Epithelial cell of prostate (primary cell): ENCODE measurements at regions not wholly inside any gene's neighbourhood (a gene's known extent, or its start where the extent isn't known, plus 50 kb on each side); places are given as distances from the start of the nearest gene placed in this dataset.
"Not testable (repeated sequence)": the region's sequence is repeated elsewhere in the genome, so short reads cannot be mapped to it uniquely, and the experiment has no call there.

Experiments
- DNase-seq: peaks from one replicate; pipeline ENCODE4 v3.0.0-alpha.2; 2011; ENCODE audit warnings: low read depth, low spot score
- H3K27ac ChIP-seq: fragments of 450-650 bp; 2 replicates; pipeline ENCODE4 v1.5.1; 2017; ENCODE audit warnings: mild to moderate bottlenecking

DNA sequence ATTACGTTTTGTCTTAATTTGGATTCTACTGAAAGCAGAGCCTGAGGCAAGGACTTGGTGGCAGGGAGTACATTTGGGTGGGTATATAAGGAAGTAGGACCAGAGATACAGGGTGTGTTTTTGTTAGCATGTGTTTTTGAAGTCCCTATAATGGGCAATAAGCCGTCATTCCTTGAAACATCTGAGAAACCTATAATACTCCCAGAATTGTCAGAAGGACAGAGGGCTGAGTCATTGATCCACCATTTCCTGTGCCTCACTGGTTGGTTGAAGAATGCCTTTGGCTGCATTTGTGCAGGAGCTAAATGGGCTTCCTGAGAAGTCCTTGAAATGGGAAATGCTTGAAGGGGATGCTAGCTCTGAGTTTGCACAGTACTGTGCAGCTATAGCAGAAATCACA, 281.8 kb upstream of the ZEB2 start:
- peak overlapping the region; percentile 46 for H3K27ac ChIP-seq
- no peak for DNase-seq

DNA sequence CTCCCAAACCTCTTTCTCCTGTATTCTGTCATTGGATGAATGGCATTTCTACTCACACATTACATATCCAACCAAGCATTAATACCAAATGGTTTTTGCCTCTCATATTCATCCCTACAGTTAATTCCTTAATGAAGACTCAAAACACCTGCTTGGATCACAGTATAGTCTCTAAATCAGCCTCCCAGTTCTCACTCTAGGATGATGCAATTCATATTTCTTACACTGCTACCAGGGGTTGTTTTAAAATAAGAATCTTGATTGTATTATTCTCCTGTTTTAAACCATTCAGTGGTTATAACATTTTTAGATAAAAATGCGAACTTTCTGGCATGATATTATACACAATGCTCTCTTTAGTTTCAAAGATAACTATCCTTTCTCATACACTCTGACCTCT, 281.4 kb upstream of the ZEB2 start:
- no peak for DNase-seq
- H3K27ac ChIP-seq, result peak overlapping the region; percentile 46

DNA sequence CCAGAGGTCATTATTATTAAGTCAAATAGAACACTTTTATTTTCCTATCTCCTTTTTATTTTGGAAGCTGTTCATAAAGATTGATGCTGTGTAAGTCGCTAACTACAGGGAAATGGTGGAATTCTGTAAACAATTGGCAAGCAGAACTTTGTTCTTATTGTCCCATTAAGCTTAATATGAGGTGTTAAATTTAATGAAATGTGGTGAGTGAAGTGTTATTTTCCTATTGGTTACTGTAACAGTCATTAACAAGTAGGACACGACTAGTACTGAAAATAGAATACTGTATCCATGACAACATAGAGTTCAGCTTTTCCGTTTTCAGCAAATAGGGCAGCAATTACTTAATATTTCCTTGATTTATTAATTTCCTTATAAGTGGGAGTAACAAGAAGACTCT, 279.1 kb upstream of the ZEB2 start:
- no peak overlapping the region for H3K27ac ChIP-seq
- no peak for DNase-seq

DNA sequence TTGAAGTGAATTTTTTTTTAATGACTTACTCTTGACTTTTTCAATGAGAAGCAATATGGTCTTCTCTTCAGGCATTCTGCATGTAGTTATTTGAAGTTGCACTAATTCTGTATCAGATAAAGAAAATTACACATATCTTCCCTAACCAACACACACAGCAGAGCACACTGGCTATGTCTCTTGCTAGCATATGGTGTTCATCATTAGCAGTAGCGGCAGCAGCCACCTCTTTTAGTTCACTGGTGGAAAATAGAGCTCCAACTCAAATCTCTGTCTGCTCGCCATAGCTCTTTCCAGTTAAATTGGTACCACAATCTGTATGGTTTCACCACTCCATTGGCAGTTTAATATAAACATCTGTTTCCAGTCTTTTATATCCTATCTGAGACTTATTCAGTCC, 278.1 kb upstream of the ZEB2 start:
- no peak for DNase-seq
- H3K27ac ChIP-seq, result no peak overlapping the region

DNA sequence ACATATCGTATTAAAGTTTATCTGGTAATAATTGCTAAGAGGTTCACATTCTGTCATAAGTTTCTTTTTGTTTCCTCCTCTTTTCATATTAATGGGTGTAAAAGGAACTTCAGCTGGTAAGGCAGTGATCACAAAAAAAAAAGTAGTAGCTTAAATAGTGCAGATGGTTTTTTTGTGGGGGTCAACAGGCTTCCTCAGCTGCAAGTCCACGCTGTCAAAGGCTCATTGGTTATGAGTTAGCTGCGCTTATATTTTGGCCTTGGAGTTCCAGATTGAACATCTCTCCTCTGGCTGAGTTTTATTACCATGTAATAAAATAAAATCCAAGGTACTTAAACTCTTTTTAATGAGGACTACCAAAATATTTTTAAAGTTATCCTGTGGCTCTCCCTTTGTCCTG, 277.0 kb upstream of the ZEB2 start:
- no peak overlapping the region for H3K27ac ChIP-seq
- DNase-seq, result no peak

DNA sequence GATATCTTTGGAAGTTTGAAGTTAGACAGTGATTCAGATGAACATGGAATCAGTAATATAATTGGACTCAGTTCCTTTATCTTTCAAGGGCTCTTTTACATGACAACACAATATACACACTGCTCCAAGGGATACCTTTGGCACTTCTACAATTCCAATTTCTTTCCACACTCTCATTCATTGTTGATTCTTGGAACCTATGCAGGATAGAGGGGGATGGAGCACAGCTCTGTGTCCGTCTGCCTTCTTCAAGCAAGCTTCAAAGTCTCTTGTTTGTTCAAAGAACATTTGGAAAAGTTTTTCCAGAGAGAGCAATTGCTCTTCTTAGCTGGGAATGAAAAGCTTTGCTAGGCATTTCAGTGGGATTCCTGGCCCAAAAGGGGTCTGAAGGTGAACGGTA, 276.2 kb upstream of the ZEB2 start:
- no peak overlapping the region for H3K27ac ChIP-seq
- no peak for DNase-seq

DNA sequence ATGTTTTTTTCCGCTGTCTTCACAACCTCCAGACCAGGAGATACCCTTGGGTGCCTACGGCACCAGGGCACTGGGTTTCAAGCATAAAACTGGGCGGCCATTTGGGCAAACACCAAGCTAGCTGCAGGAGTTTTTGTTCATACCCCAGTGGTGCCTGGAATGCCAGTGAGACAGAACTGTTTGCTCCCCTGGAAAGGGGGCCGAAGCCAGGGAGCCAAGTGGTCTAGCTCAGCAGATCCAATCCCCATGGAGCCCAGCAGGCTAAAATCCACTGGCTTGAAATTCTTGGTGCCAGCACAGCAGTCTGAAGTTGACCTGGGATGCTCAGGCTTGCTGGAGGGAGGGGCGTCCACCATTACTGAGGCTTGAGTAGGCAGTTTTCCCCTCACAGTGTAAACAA, 265.3 kb upstream of the ZEB2 start:
- no peak for DNase-seq
- H3K27ac ChIP-seq, result no peak overlapping the region

DNA sequence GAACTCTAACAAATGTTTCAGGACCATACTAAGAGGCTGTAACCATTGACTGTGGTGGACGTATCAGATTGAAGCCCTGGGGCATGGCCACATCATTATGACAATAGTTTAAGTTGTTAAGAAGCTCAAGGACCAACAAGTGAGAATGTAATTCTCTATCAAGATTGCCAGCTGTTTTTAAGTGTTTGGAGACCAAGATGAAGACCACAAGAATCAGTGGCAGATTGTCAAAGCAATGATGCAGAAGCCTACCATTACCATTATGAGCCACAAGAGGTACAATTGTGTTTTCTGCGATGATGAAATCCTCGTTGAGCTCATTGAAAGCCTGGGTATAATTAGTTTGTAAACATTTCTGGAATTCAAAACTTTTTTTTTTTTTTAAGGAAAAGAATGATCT, 261.1 kb upstream of the ZEB2 start:
- no peak overlapping the region for H3K27ac ChIP-seq
- no peak for DNase-seq

DNA sequence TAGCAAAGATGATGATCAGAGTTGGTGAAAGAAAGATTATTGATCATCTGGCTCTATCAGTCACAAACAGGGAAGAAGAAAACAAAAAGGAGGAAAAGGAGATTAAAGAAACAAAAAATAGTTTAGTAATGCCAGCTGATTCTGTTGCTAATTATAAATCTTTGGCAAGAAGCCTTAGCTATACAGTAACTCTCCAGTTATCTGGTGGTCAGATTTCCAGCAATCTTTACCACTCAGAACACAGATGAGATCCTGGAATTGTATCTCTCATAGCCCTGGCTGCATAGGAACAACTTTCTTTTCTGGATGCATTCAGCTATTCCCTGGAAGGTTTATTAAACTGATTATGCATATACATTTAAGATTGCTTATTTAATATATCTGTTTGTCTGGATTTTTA, 256.8 kb upstream of the ZEB2 start:
- DNase-seq, result no peak
- no peak overlapping the region for H3K27ac ChIP-seq

DNA sequence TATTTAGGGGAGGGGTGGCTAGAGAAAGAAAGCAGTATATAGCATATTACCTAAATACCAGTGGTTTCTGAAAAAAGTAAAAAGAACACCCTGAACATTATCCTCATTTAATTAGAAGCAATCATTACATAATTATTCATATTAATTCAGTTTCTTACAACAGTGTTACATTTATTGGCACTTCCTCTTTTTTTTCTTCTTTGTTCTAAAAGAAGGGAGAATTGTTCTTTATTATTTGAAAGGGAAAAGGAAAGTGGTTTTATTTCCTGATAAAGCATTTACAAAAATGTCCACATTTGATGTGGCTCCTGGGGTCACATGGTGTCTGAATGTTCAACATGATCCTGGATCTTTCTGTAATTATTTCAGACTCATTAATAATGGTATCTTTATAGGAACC, 254.9 kb upstream of the ZEB2 start:
- DNase-seq, result no peak
- no peak overlapping the region for H3K27ac ChIP-seq

DNA sequence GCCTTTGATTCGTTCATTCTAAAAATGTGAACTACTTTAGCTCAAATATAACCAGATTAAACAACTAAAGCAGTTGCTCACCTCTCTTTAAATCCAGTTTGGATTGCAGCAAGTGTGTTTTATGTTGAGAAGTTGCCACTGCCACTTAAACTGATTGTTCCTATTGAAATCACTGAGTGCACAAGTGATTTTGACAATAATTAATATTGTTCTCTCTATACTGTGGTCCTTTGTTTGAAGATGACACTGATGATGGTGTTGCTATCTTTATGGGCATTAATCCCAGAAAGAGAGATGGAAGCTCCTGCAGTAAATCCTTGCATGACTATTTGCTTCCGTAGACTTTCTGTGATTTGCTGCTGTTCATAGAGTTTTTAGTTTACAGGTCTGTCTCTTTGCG, 251.4 kb upstream of the ZEB2 start:
- DNase-seq, result no peak
- no peak overlapping the region for H3K27ac ChIP-seq

DNA sequence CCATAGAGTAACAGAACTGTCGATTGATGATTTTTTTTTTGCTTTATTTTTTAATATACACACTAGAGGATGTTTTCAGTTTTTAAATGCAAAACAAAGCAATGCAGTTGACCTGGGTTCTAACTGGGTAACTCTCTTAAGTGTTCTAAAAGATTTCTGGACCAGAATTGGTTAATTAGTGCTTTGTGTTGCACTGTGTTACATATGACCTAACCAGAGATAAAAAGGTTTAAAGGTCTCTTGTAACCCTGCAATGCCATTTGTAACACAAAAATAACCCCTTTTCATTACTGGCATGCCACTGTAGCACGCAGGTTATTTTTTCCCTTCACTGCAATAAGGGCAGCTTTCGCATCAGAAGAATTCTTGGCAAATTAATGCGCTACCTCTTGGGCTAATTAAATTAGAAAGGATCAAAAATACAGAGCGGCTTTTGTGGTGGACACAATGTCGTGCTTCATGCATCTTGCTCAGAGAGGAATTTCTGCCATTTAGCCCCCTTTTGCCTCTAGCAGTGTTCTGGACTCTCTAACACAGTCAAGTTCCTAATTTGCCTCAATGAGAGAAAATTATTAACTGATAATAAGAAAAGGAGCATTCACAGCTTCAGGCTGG, 250.8 kb upstream of the ZEB2 start:
- no peak for DNase-seq
- H3K27ac ChIP-seq, result no peak overlapping the region

DNA sequence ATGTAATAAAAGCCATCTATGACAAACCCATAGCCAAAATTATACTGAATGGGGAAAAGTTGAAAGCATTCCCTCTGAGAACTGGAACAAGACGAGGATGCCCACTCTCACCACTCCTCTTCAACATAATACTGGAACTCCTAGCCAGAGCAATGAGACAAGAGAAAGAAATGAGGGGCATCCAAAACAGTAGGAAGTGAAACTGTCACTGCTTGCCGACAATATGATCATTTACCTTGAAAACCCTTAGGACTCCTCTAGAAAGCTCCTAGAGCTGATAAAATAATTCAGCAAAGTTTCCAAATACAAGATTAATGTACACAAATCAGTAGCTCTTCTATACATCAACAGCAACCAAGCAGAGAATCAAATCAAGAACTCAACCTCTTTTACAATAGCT, 241.0 kb upstream of the ZEB2 start:
- DNase-seq, H3K27ac ChIP-seq: not testable (repeated sequence)

DNA sequence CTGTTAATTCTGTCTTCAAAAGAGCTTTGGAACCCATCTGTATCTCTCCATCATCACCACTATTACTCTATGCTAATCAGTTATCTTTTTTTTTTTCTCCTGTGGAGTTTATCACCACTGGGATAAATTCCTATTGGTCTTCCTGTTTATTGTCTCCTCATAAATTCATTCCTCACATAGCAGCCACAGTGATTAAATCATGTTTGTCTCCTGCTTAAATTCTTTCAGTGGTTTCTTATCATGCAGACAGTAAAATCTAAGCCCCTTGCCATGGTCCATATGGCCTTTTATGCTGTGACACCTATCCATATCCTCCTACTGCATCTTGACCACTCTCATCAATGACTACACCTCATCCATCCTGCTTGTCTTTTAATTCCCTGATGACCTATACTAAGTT, 239.8 kb upstream of the ZEB2 start:
- DNase-seq, result no peak
- no peak overlapping the region for H3K27ac ChIP-seq

DNA sequence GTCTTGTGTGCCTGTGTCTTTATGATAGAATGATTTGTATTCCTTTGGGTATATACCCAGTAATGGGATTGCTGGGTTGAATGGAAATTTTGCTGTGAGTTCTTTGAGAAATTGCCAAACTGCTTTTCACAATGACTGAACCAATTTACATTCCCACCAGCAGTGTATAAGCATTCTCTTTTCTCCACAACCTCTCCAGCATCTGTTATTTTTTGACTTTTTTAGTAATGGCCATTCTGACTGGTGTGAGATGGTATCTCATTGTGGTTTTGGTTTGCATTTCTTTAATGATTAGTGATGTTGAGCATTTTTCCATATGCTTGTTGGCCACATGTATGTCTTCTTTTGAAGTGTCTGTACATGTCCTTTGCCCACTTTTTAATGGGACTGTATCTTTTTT, 238.3 kb upstream of the ZEB2 start:
- DNase-seq, H3K27ac ChIP-seq: not testable (repeated sequence)

DNA sequence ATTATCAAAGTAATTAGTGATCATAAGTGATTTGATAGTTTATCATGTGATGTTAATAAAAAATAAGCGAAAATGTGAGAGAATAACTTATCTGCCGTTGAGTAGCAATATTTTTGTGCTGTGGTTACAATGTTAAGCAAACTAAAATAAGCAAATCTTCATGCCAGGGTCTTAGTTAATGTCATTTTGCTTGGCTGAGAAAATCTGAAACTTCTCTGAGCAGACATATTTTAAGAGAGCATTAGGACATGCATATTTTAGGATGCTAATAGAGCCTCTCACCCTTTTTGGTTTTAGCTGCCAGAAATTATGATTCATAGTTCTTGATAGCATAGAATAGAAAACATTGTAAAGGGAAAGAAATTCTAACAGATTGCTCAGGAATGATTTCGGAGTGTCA, 233.5 kb upstream of the ZEB2 start:
- H3K27ac ChIP-seq, result no peak overlapping the region
- DNase-seq, result no peak

DNA sequence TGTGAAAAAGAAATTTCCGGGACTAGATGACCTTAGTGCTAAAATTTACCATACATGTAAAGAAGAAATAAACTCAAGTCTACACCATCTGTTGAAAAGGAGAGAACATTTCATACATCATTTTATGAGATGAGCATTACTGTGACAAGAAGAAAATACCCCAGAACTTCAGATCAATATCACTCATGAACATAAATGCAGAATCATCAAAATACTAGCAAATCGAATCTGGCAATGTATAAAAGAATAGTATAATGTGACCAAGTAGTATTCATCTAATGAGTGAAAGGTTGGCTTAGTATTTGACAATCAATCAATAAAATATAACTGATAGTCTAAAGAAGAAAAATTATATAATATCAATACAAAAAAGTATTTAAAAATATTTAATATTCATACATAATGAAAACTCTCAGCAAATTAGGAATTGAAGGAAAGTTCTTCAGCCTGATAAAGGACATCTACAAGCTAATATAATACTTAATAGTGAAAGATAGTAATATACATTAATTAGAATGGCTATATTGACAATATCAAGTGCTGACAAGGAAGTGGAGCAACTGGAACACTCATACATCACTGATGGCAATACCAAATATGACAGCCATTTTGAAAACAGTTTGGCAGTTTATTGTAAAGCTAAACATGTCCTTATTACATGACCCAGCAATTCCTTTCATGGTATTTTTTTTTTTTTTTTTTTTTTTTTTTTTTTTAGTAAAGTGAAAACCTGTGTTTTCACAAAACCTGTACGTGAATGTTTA, 231.4 kb upstream of the ZEB2 start:
- DNase-seq, result no peak
- H3K27ac ChIP-seq, result no peak overlapping the region

DNA sequence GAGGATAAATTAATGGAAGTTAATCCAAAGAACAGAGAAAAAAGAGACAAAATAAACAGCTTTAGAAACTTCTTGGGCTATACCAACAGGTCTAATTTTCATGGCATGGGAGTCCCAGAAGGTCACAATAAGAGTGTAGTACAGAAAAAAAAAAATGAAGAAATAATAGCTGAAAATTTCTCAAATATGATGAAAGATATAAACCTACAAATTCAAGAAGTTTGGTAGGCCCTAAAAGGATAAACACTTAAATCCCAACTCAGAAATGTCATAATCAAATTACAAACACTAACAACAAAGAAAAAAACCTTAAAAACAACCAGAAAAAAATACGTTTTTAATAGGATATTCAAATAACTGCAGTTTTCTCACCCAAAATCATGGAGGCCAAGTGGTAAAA, 229.3 kb upstream of the ZEB2 start:
- no peak overlapping the region for H3K27ac ChIP-seq
- no peak for DNase-seq

DNA sequence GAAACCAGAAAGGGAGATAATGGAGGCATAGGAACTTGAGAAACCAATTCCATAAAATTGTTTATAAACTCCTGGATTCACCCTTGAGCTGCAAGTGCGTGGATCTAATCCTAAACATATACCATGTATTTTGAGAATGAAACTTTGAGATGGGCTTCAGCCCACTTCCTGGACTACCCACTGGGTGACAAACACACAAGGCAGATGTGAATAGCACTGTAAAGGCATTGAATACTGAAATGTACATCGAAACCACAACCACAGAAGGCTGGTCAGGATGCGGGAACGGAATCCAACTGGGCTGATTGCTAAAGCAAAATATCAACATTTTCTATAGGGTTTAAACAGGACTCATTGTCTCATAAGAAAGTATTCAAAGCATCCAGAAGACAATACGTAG, 228.5 kb upstream of the ZEB2 start:
- no peak overlapping the region for H3K27ac ChIP-seq
- no peak for DNase-seq

DNA sequence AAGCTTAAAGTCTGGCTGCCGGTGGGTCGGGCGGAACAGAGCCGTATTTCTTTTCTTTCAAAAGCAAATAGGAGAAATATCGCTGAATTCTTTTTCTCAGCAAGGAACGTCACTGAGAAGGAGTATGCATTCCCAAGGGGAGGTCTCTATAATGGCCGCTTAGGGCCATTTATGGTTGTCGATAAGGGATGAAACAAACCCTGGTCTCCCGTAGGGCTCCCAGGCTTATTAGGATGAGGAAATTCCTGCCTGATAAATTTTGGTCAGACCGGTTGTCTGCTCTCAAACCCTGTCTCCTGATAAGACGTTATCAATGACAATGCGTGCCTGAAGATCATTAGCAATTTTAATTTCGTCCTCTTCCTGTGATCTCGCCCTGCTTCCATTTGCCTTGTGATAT, 227.7 kb upstream of the ZEB2 start:
- DNase-seq, result no peak
- H3K27ac ChIP-seq, result no peak overlapping the region

DNA sequence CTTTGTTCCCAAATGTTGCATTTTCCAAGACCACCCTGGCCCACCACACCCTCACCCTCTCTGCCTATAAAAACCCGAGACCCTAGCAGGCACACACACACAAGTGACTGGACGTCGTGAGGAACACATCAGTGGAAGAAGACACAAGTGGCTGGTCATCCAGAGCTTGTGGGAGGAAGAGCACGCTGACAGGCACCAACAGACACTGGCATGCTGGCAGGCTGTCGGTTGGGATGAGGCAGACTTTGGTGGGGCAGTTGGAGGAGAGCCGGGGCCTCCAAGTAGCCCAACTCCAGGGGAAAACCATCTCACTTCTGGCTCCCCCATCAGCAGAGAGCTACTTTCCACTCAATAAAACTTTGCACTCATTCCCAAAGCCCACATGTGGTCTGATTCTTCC, 225.5 kb upstream of the ZEB2 start:
- no peak overlapping the region for H3K27ac ChIP-seq
- DNase-seq, result no peak

DNA sequence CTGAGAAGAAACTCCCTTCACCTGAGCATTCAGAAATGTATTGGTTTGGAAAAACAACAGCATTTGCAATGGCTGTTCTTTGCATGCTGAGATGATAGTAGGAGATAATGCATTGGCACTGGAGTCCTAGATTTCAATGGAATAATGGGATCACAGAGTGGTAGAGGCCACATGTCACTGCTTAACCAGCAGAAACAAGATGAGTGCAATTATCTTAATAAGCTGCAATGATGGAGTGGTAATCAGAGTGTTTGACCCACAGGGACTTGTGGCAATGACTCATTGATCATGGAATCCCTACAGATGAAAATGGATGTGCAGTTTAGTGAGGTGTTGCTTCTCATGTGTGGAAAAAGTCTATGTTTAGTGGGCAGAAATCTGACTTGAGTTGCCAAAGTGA, 218.8 kb upstream of the ZEB2 start:
- DNase-seq, result no peak
- H3K27ac ChIP-seq, result no peak overlapping the region
